ENCODE measurements at regions not wholly inside any gene's neighbourhood (a gene's known extent, or its start where the extent isn't known, plus 50 kb on each side); places are given as distances from the start of the nearest gene placed in this dataset.

DNA sequence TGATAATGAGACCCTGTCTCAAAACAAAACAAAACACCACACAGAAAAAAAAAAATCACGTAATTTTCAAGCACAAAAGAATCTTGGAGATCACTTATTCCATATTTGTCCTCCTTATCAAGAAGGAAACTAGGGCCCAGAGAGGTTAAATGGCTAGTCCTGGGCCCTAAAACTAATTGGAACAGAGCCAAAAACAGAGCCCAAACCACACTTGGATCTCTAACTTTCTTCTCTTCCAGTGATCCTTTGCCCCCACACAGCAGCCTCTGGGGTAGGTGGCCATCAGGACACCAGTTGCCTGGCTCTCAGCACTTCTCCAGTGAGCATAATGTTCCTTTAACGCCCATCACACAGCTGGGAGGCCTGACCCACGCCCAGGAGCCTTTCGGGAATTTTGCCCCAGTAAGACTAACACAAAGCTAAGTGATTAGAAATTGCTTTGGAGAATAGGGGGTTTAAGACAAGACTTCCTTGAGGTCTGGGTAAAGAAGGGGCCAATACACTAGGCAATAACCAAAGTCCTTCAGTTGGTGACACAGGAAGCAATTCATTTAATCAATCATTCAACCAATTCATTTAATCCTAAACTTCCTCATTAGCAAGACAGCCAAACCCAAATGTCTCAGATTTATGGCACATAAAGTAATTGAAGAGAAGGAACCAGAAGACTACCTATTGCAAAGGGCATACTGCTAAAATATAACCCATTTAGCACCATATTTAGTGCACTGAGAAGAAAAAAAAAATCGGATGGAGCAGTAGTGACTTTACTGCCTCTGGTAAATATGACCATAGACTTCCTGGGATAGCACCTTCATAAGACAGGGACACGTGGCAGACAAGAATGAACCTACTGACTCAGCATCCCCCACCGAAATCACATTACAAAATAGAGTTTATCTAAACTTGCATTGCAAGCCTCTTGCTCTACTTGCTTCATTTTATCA, 77.8 kb downstream of the ZNF608 start:
- TF ChIP-seq, protein P1, sequence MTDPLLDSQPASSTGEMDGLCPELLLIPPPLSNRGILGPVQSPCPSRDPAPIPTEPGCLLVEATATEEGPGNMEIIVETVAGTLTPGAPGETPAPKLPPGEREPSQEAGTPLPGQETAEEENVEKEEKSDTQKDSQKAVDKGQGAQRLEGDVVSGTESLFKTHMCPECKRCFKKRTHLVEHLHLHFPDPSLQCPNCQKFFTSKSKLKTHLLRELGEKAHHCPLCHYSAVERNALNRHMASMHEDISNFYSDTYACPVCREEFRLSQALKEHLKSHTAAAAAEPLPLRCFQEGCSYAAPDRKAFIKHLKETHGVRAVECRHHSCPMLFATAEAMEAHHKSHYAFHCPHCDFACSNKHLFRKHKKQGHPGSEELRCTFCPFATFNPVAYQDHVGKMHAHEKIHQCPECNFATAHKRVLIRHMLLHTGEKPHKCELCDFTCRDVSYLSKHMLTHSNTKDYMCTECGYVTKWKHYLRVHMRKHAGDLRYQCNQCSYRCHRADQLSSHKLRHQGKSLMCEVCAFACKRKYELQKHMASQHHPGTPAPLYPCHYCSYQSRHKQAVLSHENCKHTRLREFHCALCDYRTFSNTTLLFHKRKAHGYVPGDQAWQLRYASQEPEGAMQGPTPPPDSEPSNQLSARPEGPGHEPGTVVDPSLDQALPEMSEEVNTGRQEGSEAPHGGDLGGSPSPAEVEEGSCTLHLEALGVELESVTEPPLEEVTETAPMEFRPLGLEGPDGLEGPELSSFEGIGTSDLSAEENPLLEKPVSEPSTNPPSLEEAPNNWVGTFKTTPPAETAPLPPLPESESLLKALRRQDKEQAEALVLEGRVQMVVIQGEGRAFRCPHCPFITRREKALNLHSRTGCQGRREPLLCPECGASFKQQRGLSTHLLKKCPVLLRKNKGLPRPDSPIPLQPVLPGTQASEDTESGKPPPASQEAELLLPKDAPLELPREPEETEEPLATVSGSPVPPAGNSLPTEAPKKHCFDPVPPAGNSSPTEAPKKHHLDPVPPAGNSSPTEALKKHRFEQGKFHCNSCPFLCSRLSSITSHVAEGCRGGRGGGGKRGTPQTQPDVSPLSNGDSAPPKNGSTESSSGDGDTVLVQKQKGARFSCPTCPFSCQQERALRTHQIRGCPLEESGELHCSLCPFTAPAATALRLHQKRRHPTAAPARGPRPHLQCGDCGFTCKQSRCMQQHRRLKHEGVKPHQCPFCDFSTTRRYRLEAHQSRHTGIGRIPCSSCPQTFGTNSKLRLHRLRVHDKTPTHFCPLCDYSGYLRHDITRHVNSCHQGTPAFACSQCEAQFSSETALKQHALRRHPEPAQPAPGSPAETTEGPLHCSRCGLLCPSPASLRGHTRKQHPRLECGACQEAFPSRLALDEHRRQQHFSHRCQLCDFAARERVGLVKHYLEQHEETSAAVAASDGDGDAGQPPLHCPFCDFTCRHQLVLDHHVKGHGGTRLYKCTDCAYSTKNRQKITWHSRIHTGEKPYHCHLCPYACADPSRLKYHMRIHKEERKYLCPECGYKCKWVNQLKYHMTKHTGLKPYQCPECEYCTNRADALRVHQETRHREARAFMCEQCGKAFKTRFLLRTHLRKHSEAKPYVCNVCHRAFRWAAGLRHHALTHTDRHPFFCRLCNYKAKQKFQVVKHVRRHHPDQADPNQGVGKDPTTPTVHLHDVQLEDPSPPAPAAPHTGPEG (CRISPR knock-in tag; IDR thresholded peaks at IDR 0.05) = no peak
- H3K4me2 ChIP-seq (ENCODE audit: low read depth, low read length) = no peak overlapping the region
- no peak overlapping the region for H2AFZ ChIP-seq (ENCODE audit: low read length)
- no peaks in the 10 kb centered on the region for H4K20me1 ChIP-seq (ENCODE audit: insufficient read depth, low read length)
- ChIA-PET POLR2A (no interaction called here), CTCF (ENCODE audit: low intra/inter-chr PET ratio, low total read pairs) (no interaction called here)
- H3K4me3 ChIP-seq (replicated peaks in 1 of 3; ENCODE audit: insufficient read depth in 1 of 3, low read depth in 2 of 3, low read length in 3 of 3) = no peak overlapping the region
- WGBS (ENCODE audit: low lambda C conversion rate) = 71% methylated on average over 7 of the region's 7 CpGs
- no peak overlapping the region for H3K9ac ChIP-seq (ENCODE audit: insufficient read depth, low read depth, low read length)
- FAIRE-seq = no peak
- DNase-seq (ENCODE audit: low spot score) = no peak
- no peaks in the 10 kb centered on the region for H3K27me3 ChIP-seq (ENCODE audit: control insufficient read depth in 1 of 2, insufficient read depth in 2 of 2, low read length in 2 of 2)
- no TSS peak for BruUV-seq (replicated peaks)
- ATAC-seq = no peak
- peaks cover 16% of the 10 kb centered on the region for H3K4me1 ChIP-seq (ENCODE audit: insufficient read depth, low read length)
- H3K79me2 ChIP-seq (ENCODE audit: insufficient read depth, low read length) = no peaks in the 10 kb centered on the region
- in situ Hi-C loops (cut with HindIII; ENCODE audit: extremely low pct_ligation_motif_present, low pct_unique_long_range_greater_than_20kb) = loop anchor here (25.0 kb wide), 1 partner anchor 381 kb away; no protein-coding TSS in a partner anchor
- intact Hi-C loops (cut with micrococcal nuclease; ENCODE audit: unreplicated experiment) = loop anchor here (10.0 kb wide), 2 partner anchors 236 to 1696 kb away; no protein-coding TSS in a partner anchor
- no peaks in the 10 kb centered on the region for H3K36me3 ChIP-seq (replicated peaks in 1 of 2; ENCODE audit: control insufficient read depth in 1 of 2, insufficient read depth in 2 of 2, low read length in 2 of 2)
- H3K9me3 ChIP-seq (ENCODE audit: low read length) = no peaks in the 10 kb centered on the region
- no peak overlapping the region for H3K27ac ChIP-seq (ENCODE audit: extremely low read length, insufficient read depth, low read length)
